HG03469 (cell line): ENCODE measurements at regions not wholly inside any gene's neighbourhood (a gene's known extent, or its start where the extent isn't known, plus 50 kb on each side); places are given as distances from the start of the nearest gene placed in this dataset.

Experiments
- ATAC-seq: cut with Tn5 transposase; IDR thresholded peaks from one replicate; pipeline ENCODE4 v1.9.1; 2021; ENCODE audit warnings: mild to moderate bottlenecking, moderate library complexity, moderate number of reproducible peaks; ENCODE audit not compliant: unreplicated experiment

DNA sequence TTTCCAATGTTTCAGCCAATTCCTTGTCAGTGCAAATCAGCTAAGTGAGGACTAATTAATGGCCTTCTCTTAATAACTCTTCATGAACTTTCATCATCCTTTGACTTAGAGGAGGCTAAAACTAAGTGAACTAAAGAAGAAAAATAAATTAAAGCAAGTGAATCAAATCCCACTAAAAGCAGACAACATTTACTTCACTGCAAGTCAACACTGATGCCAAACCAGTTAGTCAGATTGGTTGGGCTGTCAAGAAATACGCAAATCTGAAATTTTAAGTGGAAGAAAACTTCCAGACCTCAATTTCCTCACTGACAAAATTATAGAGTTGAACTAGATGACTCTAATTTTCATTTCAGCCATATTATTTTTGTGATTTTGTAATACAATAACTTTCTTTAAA lies 137.2 kb upstream of the PRLR start:
- no peak for ATAC-seq

DNA sequence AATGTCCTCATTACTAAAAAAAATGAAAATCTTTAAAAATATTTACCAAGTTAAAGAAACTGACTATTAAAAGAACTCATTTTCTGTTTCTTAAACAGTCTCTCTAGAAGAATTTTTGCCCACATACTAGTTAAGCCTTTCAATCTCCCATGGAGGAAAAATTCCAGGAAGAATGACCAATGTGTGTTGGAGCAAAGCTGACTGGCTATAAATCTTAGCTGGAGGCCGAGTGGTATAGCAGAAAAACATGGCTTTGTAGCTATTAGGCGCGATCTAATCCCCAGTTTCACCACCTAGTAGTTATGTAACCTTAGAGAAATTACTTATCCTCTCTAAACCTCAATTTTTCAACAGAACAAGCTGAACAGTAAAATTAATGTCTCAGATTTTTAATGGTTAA lies 135.5 kb upstream of the PRLR start:
- ATAC-seq = no peak

DNA sequence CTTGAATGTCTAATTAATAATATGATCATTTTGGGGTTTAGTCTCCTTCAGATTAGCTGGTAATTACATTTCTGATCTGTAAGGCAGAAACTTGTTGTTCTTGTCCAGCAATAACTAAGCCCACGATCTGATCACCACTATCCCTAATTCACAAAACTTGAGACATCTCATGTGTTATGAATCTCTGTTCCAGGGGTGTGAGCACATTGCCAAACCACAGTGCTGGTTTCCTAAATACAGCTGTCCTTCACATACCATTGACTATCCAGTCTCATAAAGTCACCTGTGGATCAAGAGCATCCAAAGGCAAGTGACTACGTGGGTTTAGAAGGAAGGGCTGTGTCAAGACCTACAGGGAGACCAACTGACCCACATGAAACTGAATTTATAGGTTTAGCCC lies 134.1 kb upstream of the PRLR start:
- ATAC-seq = no peak

DNA sequence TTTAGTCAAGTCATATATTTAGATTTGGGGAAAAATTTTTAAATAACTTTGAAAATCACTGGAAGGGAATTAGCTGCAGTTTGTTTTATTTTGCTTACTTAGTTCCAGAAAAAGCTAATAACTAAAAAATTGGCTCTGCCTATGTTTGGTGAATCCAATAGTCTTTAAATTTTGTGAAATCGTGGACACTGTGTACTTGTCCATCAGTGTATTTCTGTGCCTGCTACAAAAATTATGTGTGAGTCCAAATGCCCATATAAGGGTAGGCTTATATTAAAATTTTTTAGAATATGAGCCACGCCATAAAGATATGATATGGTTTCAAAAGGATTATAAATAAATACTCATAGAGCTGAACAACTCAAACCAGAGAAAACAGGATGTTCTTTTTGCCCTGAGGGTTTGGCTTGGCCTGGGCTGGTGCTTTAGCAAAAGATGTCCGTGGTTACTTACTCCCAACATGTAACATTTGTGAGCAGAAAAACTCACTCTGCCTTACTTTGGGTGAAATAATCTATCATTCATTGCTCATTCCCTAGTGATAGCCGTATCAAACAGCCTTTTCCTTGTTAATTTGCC lies 133.2 kb upstream of the PRLR start:
- no peak for ATAC-seq

- no peak for ATAC-seq
Measured at GRCh38 chr5:35362772-35363171, 132.5 kb upstream of the PRLR start.

DNA sequence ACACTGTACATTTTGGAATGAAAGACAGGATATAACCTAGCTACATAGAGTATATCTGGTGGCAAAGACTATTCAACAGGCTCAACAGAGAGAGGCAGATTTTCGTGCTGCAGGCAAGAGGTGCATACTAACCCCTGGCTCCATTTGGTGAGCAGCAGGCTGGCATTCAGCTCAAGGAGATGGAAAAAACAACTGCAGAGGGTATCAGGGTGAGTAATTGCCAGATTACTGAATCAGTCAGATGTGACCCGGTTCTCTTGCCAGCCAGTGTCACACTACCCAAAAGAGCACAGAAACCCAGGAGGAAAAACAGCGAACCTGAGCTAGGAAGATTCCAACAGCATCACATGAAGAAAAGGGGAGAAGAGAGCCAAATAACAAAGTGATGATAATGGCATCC lies 130.4 kb upstream of the PRLR start:
- ATAC-seq = no peak

DNA sequence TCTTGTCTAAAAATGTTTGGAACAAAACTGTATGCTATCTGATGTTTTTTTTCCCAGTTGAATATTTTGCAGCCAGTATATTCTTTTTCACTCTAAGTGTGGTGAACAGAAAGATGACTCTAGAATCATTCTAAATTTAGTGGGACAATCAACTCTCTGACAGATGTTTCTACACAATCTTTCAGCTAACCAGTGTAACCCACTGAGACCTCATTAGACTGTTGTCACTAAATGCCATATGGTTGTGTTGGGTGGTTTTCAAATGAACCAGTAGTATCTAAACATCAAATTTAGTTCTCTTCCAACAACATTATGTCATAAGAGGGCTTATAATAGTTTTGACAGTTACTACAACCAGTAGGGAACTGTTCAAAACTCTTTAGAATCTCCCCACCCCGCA lies 129.6 kb upstream of the PRLR start:
- ATAC-seq = no peak

GRCh38 chr5:35357973-35358372 lies 127.7 kb upstream of the PRLR start:
- ATAC-seq = no peak

DNA sequence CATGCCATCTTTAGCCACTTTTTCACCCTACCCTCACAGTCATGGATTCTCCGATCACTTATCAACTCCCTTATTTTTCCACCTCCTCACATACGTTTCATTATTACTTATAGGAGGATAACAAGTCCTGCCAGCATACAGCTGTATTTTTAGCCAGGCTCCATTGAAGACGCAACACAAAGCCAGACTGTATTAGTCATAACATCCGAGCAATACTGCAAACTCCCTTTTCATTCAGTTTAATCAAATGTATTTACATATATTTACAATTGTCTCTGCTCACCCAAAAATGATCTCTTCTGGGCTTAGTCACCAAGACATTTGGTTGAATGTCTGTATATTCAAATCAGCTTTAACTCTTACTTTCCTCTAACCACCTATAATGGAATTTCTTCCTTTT lies 126.4 kb upstream of the PRLR start:
- no peak for ATAC-seq

DNA sequence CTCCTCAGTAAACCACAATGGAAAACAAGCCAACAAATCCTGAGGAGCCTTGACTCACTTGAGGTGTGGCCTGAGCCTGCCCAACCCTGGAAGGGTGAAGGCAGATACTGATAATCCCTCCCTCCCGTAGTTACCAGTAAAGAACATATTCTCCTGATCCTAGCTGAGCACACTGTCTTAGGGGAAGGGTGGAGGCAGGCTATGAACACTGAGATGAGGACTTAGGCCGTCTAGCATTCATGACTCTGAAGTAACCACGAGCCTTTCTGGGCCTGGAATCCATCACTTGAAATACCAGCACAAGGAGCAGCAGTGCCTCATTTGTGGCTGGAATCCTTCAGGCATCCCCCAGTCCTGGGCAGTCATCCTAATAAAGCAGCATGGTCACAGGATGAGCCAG lies 124.5 kb upstream of the PRLR start:
- no peak for ATAC-seq

DNA sequence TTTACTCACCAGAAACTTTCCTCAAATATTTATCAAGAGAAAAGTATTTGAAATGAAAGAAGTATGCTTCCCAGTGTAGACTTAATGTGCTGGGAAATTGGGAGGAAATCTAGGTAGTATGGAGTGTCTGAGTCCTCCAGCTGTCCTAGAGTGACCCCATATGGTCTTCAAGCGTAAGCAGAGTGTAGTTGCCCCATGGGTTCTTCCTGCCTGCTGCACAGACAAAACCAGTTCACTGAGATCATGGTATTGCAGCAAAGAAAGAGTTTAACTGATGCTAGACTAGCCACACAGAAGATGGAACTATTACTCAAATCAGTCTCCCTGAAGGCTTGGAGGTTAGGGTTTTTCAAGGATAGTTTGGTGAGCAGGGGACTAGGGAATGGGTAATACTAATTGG lies 114.9 kb upstream of the PRLR start:
- ATAC-seq = no peak

- no peak for ATAC-seq
Measured at GRCh38 chr5:35342664-35343063, 112.4 kb upstream of the PRLR start.

GRCh38 chr5:35341189-35341588 lies 110.9 kb upstream of the PRLR start:
- ATAC-seq = no peak

DNA sequence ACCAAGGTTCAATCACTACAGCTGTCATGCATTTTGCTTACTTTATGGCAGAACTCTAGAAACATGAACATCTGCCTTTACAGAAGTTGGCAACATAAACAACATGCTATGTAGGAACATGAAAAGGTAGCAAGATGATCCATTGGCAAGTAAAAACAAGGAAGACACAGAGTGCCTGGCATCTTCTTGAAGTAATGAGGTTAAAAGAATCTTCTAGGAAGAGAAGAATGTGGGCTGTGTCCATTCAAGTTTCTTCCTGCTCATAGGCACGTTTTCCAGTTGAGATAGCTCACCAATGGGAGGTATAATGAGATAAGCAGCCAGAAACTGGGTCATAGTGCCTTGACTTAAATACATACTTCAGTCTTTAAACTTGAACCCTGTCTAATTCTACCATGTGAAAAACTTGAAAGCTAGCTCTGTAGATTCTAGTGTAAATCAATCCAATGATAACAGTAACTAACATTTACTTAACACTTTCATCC lies 109.4 kb upstream of the PRLR start:
- no peak for ATAC-seq

DNA sequence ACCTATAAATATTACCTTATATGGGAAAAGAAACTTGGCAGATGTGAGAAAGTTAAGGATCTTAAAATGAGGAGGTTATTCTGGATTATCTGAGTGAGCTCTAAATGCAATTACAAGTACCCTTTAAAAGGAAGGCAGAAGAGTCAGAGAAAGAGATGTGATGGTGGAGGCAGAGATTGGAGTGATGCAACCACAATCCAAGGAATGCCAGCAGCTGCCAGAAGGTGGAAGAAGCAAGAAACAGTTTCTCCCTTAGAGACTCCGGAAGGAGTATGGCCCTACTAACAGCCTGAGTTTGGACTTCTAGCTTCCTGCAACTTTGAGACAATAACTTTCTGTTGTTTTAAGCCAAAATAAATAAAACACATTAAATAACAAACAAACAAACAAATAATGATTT lies 108.7 kb upstream of the PRLR start:
- ATAC-seq = no peak

GRCh38 chr5:35338157-35338453 lies 107.8 kb upstream of the PRLR start:
- no peak for ATAC-seq

DNA sequence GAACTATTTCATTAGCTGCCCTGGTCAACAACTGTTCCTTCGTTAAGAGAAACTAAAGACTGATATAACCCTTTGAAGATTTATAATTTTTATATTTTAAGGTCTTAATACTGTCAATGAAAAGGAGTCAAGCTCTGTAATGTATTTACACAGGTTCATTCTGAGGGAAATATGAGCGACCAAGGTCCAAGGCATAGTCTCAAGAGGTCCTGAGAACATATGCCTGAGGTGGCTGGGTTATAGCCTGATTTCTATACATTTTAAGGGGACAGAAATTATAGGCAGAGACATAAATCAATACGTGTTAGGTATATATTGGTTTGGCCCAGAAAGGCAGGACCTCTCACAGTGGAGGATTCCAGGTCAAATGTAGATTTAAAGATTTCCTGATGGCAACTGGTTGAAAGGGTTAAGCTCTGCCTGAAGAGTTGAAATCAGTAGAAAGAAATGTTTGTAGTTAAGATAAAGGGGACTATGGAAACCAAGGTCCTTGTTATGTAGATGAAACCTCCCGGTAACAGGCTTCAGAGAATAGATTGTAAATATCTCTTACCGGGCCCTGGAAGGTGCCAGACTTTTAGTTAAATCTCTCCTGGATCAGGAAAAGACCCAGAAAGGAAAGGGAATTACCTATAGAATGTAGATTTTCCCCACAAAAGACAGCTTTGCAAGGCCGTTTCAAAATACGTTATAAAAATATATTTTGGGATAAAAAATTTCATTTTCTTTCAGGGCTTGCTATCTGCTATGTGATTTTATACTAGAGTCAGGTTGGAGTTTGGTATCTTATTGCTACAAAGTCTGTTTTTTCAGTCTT lies 107.3 kb upstream of the PRLR start:
- no peak for ATAC-seq

DNA sequence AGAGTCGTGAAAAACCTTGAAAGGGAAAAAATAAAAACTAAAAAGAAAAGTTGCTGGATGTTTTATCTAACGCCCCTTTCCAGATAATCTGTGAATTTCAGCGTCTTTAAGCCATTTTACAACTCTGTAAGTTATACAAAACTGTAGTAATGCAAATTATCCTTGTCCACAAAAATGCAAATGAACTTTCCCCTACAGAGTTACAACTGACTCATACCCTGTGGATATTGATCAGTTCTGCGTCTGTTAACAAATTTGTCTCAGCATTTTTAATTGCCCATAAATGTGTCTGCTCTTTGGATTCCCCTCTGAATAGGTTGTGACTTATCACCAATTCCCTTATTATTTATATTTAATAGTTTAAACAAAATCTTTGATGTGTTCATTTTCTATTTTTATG lies 105.9 kb upstream of the PRLR start:
- ATAC-seq = no peak

GRCh38 chr5:35335752-35336151 lies 105.5 kb upstream of the PRLR start:
- no peak for ATAC-seq

DNA sequence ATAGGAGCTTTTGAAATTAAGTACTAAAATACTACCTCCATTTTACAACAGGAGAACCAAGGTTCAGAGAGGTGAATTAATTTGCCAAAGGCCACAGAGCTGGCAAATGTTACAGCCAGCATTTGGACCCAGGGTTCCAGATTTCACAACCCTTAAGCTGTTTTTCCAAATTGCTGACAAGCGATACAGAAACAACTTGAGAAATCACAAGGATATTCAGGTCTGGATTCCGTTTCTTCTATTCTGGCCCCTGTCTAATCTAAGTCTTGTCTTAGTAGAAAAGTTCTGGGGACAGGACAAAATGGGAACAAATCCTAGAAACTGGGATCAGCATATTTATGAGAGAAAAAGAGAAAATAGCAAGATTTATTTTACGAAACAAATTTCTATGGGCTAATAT lies 103.1 kb upstream of the PRLR start:
- ATAC-seq = no peak

DNA sequence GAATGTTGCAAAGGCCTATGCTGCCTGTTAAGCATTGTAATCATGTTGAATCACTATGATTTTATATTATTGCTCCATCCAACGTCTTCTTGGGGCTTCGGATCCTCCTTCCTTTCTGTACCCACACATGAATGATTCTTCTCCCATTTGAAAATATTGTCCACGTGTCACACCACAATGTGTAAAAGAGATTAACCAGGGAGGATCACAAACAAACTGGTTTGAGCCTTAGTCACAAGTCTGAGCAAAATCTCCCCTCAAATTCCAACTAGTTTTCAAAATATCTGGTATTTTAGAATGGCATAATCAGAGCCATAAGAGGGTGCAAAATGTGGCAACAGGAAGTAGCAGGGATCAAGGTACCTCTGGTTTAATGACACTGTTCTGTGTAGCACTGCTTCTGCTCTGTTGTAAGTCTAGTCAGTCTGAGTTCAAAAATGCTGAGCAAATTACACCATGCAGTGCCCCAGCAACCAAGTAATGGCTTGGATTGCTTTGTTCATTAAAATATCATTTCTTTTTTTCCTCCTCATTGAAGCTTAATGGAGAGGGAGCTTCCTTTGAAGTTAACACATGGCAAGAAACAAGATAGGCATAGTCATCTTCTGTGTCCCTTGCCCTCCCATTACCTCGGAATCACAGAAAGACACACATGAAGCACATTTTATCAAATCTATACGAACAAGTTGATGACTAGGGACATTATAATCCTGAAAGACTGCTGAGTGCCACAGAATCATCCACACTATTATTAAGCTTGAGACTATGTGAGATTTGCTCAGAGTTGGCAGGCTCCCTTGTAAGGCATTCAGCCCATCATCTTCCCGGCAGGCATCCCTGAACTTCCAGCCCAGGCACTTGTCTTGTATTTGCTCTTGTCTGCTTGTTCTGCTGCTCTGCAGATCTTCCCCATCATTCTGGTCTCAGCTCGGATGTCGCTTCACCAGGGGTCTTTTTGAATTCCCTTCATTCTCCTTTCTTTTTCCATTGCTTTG lies 102.0 kb upstream of the PRLR start:
- no peak for ATAC-seq

DNA sequence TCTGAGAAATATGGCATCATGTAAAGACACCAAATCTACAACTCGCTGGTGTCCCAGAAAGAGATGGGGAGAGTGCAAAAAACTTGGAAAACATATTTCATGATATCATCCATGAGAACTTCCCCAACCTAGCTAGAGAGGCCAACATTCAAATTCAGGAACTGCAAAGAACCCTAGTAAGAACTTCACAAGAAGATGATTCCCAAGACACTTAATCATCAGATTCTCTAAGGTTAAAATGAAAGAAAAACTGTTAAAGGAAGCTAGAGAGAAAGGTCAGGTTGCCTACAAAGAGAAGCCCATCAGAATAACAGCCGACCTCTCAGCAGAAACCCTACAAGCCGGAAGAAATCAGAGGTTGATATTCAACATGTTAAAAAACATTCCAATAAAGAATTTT lies 95.5 kb upstream of the PRLR start:
- ATAC-seq = no peak
